GM19240 (cell line): ENCODE measurements at regions not wholly inside any gene's neighbourhood (a gene's known extent, or its start where the extent isn't known, plus 50 kb on each side); places are given as distances from the start of the nearest gene placed in this dataset.
"Not testable (repeated sequence)": the region's sequence is repeated elsewhere in the genome, so short reads cannot be mapped to it uniquely, and the experiment has no call there.

Source experiments
- DNase-seq: peaks from one replicate; pipeline ENCODE4 v3.0.0; 2011; ENCODE audit warnings: low spot score; ENCODE audit not compliant: insufficient read length

DNA sequence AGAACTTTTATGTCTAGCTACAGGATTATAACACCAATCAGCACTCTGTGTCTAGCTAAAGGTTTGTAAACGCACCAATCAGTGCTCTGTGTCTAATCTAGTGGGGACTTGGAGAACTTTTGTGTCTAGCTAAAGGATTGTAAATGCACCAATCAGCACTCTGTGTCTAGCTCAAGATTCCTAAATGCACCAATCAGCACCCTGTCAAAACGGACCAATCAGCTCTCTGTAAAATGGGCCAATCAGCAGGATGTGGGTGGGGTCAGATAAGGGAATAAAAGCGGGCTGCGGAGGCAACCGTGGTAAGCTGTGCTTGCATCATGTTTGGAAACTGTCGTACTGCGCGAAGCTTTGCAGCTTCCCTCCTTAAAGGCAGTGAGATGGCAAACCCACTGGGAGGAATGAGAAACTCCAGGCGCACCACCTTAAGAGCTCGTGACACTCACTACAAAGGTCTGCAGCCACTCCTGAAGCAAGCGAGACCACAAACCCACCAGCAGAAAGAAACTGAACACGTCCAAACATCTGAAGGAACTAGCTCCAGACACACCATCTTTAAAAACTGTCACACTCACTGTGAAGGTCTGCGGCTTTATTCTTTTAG is 112.1 kb upstream of the DUSP22 start:
- not testable (repeated sequence) for DNase-seq

DNA sequence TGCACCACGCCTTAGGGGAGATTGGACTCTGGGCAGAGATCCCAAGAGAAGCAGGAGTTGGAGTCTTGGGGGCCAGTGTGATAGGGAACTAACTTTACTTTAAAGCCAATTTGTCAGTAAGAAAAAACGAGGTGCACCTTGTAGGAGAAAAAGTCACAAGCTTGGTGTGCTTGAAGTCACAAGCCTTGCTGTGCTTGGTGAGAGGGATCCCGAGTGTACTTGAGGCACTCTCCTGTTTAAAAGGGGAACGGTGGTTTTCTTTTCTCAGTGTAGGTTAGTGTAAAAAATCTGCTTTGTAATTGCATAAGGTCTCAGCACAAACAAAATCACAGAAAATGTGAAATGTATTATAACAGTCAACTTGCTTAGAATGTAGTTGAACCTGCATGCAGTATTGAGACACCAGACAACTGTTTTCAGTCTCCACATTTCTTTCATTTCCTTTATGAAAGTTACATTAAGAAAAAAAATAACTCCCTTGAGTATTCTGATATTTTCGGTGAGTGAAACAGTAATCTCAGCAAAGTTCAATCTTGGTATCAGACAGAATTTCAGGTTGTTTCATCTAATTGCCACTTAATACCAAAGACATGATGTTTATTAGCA is 111.1 kb upstream of the DUSP22 start:
- peak; percentile 17 for DNase-seq

DNA sequence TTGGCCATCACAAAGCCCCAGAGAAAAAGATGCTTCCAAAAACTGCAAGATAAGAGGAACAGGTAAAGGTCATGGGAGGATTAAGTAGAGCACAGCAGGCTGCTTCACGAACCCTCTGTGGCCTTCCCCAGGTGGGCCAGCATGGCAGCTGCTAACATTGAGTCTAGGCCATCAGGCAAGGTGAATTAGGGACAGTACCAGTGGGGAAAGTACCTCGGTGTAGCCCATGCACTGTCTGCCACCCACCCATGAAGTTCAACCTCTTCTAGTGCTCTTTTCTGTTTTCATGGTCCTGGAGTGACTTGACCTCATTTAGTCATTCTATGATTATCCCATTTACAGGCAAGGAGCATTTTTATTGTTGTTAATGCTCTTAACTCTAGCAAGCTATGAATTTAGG is 108.6 kb upstream of the DUSP22 start:
- no peak for DNase-seq

DNA sequence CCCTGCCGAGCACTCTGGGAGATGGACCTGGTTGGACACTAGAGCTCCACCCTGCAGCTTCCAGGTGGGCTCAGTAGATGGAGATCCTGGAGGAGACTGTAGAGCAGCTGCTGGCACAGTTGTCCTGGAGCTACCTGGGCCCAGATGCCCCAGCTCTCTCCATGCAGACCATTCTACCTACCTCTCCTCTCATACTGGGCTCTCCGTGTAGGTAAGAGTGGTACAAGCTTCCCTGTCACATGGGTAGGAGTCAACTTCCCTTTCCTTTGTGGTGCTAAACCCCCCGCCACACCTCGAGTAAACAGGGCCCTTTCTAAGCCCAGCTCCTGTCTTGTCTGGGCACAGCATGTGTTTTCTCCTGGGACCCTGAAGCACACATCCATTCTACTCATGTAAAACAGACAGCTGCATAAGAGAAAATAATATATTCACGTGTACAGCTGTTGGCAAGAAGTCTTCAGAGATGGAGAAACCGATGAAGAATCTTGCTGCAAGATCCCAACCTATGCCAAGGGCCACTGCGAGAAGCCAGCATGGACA is 108.1 kb upstream of the DUSP22 start:
- no peak for DNase-seq

DNA sequence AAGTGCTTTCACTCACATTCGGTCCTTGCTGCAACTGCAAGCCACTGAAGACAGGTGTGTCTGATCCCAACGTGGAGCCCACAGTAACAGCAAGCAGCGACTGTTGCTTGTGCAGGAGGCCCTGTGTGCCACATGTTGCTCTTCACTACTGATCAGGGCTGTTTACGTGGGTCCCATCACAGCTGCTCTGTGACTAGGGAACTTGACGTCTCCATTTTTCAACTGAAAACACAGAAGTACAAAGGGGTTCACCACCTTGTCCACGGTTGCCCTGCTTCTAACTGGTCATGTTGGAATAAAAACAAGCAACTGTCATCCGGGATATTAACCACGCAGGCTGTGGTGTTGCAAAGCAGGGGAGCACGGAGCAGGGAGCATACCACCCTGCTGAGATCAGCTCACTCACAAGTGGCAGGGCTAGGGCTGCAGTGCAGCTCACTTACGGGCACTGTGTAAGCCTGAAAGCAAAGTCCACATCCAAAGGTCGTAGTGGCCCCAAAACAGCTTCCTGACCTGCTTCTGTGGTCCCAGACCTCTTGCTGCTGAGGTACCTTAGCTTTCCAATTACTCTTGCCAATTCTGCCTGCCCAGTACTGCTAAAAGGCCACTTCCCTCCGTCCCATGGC is 105.8 kb upstream of the DUSP22 start:
- no peak for DNase-seq

DNA sequence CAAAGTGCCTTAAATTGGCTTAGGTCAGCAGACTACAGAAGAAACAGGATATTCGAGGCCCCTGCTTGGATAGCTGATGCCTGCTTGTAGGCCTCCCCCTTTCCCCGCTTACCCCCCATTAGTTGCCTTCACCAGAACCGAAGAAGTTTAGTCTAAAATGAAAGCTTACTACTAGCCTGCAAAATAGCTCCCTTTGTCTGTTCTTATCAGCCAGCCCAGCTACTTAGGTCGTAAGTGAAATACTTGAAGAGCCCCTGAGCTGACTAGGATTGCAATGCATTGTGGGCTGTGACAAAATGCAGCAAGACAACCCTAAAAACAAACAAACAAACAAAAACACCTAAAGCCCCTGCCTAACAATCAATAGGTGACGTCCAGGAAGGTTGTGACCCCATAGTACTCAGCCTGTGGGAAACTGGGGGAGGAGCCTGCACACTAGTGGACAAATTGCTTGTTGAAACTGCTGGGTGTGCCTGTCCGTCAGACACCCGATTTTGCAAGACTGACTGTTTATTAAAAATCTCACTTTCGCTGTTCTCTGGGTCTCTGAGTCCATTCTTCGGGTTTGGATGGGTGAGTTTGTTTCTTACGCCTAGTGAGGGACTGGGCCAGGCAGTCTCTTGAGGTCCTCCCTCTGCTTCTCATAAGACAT is 105.0 kb upstream of the DUSP22 start:
- DNase-seq: no peak

DNA sequence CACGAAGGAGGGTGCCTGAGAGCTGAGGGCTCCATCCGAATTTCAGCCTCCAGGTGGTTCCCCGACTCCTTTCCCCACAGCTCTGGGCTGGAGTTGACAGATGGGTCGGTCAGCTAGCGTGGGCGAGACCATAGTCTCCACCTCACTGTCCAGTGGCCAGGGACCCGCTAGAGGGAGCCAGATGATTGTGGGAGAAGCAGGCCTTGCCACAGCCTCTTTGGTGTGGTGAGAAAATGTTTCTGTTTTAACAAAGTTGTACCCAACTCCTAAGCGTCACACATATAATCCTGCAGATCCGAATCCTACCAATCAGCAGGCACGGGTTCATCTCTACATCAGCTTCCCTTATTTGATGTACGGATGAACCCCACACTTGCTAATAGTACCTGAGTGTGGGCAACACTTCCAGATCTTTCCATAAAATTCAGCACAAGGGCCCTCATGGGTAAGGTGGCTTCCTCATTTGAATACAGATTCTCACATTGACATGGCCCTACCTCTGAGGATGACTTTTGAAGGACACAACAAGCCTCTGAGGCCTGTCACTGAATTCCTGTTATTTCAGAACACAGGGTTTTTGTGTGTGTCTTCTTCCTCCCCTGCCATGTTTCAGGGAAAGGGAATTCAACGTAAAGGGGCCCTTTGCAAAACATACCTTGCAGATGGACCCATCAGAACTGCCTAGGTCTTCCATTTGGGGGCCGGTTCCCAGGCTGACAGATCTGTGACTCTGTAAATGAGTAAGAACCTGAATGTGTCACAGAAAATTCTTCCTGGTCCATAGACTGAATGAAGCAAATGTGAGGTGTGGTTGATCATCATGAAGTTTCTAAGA is 103.2 kb upstream of the DUSP22 start:
- peak; percentile 55 for DNase-seq

DNA sequence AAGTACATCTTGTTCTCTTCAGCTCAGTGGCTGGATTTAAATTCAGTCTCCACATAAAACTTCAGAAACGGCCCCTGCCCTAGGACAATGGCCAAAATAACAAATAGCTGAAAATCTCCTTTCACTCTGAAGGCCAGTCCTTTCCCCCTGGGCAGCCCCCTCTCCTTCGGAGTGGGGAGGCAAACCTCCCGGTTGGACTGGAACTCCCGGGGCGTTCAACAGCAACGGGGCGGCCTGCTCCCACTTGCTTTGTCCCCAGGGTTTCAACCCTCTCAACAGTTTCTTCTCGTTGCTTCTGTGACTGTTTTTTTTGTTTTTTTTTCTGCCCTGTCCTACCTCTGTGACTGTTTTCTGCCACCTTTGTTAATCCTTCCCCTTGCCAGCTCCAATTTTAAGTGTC is 102.6 kb upstream of the DUSP22 start:
- no peak for DNase-seq

DNA sequence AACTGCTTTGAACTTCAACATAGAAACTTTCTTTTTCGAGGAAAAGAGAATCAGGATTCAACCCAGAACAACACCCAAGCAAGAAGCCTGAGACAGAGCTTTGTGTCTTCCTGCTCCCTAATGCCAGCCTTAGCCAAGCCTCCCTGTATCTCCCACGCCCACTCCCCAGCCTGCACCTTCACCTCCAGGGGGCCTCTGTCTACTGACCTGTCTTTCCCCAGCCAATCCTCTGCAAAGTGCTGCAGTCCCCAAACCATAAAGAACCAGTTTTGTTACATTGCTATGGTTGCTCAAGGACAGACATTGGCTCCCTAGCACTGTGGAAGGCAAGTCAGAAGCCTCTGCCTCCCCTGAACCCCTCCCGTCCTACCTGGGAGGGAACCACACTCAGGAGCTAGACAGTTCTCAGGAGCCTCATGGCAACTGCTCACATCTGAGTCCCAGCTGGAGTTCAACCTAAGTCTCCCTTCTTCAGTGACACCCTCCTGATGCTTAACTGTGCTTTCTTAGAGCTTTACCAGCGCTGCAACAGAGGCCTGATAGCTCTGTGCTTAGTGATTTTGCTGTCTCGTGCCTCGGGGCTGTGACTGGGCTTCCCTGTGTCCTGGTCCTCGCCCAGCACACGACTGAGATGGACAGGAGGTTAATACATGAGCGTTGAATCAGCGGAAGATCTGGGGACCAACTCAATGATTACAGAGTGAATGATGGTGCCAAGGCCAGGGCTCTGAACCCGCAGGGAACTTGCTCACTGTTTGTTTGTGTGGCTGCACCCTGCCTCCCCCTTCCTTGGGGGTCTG is 101.5 kb upstream of the DUSP22 start:
- no peak for DNase-seq

DNA sequence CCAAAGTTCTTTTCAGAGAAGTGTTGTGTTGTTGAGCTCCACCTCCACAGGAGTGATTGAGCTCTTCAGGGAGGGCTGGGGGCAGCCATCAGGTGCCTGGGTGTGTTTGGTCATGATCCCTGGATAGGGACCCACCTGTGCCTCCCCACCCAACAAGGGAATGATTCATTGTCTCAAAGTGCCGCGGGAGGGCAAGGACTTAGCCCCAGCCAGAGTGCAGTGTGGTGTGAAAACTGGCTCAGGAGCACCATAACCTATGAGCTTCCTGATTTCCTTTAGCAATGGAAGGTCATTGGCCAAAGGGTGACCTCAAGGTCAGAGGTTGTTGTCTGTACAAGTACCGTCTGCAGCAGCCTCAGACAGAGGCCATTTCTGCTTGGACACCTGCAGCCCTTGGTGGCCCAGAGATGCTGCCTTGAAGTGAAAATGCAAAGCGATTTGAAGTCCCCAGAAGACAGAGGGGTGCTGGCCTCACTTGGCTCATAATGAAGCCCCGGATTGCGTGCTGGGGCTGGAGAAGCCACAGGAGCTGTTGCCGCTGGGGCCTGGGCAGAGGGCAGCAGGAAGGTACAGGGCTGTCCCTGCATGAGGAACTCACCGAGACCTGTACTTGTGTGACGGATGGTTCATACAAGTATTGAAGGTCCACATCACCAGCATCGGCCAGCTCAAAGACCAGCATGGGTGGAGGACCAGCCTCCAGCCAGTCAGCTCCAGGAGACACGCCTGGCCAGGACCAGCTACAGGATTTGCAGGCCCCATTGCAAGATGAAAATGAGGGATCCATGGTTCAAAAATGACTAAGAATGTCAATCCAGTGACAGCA is 100.6 kb upstream of the DUSP22 start:
- DNase-seq: no peak

DNA sequence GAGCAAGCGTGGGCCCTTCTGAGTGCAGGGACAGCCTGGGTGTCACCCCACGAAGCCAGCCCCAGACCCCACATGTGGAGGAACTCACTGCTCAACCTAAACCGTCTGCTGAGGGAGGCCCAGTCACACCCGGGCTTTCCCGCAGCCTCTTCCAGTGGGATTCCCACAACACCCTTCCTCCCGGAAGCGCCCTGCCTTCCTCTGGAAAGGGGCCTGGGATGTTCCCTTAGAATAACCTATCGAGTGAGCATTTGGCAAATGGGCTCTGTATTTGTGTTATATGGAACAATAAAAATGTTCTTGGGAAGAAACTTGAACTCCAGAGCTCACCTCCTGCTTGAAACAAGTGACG is 100.0 kb upstream of the DUSP22 start:
- no peak for DNase-seq

DNA sequence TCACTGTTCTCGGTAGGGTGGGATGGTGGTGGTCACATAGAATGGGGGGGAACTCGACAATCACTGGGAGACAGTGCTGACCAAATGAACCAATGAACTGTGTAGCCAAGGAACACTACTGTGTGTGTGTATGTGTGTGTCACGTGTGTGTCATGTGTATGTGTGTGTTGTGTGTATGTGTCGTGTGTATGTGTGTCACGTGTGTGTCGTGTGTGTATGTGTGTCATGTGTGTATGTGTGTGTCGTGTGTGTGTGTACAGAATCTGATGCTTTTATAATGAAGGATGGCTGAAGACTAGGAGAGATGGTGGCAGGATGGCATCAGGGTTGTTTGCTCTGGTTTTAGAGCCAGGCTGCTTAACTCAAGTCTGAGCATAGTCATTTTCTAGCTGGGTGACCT is 99.1 kb upstream of the DUSP22 start:
- DNase-seq: no peak

DNA sequence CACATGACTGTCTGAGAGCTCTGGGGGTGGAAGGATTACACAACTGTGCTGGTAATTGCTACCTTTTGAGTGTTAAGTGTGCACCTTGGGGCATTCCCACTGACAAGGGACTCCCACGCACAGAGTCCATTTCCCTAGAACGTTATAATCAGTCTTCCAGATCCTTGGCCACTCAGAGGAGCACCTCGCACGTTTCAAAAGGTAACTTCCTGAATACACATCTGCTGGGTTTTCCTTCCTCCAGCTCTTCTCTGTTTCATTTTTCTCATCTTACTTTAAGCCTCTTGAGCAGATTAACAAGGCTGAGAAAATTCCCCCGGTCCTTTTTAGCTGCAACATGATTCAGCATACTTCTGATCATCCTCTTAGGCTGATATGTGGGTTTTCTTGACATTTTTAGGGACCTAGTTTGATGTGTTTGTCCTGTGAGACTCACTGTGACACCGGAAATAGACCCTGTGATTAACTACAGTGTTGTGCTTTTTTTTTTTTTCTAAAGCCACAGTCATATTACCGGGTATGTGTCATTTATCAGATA is 98.4 kb upstream of the DUSP22 start:
- no peak for DNase-seq

DNA sequence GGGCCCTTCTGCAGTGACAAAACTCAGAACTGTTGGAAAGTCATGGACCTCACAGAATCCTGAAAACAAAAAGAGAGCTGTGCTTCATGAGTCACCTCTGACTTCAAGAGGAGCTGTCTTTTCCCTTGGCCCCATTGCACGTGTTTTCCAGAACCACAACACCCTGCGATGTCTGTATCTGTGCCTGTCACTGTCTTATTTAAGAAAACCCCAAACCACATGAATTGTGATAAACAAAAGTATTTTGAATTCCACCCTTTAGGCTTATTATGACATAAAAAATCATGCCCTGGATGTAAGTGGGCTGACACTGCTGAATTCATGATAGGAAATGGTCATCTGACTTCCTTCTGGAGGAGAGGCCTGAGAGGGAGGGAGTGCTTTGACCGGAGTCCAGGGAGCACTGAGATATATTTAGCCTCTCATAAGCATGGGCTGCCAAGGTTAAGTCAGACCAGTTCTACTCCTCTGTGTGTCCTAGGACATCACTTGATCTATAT is 96.4 kb upstream of the DUSP22 start:
- no peak for DNase-seq

DNA sequence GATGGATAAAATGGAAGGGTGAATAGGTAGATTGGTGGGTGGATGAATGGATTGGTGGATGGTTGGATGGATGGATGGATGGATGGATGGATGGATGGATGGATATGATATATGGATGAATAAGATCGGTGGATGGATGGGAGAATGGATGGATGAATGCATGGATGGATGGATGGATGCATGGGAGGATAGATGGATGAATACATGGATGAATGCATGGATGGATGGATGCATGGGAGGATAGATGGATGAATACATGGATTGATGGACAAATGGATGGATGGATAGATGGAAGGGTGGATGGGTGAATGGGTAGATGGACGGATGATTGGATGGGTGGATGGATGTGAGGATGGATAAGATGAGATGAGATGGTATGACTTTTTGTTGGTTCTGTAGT is 95.7 kb upstream of the DUSP22 start:
- DNase-seq: no peak

DNA sequence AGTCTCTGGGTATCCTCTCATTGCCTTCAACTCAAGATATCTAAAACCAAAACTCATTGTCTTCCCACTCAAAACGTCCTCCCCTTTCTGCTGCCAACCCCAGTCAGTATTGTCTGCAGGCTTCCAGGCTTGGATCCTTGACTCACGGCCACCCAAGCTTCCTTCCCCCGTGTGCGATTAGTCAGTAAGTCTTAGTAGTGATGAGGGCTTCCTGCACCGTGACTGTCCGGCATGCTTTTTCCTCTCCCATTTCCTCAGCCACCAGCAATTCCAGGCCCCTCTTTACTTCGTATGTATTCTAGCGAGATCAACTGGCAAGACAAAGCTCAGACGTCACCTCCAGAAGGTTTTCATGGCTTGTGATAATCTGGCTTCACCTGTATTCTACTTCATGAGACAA is 88.6 kb upstream of the DUSP22 start:
- DNase-seq: no peak

DNA sequence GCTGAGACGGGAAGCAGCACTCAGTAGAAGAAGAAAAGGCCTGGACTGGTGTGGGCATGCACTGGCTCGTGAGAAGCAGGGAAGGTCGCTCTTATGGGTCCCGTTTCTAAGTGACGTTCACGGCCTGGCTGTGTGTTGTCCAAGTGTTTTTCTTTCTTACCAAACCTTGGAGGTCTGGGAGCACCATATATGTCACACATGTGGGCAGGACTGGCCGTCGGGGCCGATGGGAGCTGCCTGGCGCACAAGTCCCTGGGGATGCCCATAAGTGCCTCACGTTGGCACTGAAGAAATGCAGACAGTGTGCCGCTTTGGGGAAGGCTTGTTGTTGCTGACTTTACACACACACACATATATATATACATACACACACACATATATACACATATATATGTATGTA is 86.0 kb upstream of the DUSP22 start:
- DNase-seq: no peak

DNA sequence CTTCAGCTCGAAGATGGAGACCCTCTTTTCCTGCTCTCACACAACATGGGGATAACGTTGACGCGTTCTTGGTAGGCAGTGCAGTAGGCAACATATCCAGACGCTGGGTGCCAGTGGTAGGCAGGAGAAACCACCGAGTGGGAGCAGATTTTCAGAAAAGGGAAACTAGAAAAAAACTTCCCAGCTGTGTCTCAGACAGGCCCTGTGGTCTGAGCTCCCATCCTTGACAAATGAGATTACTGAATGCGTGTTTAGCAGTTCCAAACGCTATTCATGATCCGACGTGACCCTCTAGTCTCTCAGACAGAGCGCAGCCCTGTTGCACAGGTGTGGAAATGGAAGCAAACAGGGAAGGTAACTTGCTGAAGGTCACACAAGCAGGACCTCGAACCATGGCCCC is 83.9 kb upstream of the DUSP22 start:
- no peak for DNase-seq

DNA sequence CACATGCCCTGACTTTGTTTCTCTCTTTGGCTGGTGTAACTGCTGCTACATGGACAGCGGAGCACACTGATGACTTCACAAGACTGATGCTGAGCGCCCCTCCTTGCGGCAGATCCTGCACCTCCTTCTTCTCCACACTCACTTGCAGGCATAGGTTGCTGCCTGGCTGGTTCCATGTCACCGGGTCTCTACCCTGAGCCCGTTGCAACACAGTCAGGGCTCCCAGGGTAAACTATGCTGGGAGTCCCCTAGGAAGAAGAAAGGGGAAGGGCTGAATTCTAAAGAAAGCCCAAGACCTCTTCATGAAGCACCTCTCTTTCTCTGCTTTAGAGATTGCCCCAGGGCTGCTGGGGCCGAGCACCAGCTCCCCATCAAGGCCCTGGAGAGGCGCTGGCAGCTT is 83.3 kb upstream of the DUSP22 start:
- DNase-seq: no peak
